ENCODE measurements at regions not wholly inside any gene's neighbourhood (a gene's known extent, or its start where the extent isn't known, plus 50 kb on each side); places are given as distances from the start of the nearest gene placed in this dataset.

DNA sequence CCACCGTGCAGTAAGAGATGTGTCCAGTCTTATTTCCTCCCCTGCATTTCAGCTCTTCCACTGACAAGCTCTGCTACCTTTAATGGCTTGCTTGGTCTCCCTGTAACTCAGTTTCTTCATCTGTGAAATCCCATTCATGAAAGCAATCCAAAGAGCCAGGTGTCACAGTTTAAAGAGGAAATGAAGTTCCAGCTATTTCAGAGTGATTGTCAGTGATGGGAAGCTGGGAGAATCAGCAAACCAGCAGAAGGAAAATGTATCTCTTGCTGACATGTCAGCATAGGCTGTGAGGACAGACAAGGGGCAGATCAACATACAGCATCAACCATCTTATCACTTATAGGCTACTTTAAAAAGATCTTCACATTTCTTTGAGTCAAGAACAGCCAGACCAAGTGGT, 445.3 kb downstream of the ADRA2A start:
- FAIRE-seq = no peak

DNA sequence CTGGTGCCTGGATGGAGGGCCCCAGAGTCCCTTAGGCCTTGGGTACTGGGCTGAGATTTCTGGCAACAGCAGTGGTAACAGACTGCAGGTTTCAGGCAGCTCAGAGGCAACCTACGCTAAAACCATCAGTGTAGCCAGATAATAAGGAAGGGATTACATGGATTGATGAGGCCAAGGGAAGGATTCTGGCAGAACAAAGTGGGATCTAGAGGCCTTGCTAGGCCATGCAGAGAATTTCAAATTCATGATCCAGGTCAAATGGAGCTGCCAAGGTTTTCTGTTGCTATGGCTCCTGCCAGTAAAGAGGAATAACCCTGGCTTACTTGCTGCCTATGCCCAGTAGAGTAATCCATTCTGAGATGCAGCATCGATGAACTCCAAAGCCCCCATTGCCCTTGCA, 445.7 kb downstream of the ADRA2A start:
- no peak for FAIRE-seq

DNA sequence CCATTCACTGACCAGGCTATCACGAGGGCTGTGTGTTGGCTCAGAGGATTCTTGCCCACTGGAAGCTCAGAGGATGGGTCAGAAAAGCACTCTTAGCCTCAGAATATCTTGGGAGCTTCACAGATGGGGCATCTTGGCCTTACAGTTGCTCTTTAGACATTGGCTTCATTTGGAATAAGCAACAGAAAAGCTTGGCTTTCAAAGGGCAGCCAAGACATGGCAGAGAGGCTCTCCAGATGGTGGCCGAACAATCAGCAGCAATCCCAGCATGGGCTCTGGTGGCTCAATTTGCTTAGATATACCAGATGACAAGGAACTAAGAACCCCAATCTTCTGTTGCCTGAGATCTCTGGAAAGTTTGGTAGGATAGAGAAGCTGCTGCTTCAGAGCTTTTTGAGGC, 446.2 kb downstream of the ADRA2A start:
- FAIRE-seq = no peak

DNA sequence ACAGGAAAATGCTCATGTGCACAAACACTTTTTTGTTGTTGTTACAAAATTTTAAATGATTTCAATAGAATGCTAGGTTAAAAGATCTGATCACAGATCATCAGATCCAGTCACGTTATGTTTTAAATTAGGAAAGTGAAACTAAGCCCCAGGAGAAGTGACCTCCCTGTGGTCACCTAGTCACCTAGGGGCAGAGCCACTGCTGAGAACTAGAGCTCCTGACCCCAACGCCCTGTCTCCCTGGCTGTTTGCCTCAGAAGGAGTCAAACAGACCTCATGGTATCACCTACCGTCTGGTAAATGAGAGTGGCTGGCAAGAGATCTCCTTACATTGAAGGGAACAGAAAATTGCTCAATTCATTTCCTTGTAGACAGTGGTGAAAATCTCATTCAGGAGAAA, 447.3 kb downstream of the ADRA2A start:
- no peak for FAIRE-seq

DNA sequence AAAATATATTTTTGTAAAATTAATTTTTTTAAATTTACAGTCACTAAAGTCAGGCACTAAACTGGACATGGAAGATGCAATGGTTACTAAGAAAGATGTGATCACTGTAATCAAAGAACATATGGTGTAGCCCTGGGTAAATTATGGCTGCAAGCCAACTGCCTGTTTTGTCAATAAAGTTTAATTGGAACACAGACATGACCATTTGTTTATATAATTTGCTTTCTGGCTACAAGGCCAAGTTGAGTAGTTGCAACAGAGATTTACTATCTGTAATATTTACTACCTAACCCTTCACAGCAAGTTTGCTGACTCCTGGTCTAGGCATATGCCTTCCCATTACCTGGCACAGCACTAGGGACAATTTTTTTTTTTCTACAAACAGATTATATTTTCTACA, 448.9 kb downstream of the ADRA2A start:
- no peak for FAIRE-seq

DNA sequence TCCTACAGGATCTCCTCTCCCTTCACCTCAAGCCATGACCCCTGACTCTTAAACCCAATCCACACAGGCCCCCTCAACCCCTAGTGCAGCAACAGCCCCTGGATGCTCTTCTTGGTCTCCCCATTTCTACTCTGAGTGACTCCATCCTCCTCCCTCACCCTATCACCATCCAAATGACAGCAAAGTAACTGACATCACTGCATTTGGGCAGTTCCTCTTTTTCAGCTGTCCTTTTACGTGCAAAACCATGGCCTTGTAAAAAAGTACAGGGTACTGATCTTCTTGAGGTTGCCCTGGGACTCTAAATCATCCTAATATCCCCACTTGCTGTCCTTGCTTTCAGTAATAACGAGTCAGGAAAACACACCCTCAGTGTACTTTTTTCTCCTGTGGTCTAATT, 454.9 kb downstream of the ADRA2A start:
- no peak for FAIRE-seq

DNA sequence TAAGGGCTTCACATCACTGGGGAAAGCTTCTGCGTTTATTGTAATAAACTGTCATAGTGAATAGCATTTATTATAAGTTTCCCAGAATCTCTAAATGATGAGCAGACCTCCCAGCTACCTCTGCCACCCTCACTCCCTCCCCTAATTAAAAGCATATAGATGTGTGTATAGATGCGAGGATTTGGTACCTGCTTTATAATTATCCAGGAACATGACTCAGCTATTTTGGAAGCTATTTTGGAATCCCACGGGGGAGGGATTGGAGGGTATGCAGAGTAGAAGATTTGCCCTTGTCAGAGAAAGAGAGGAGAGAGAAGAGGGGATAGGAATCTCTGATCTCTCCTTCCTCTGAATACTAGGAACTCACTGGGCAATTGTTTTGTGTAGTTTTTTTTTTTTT, 455.3 kb downstream of the ADRA2A start:
- no peak for FAIRE-seq

DNA sequence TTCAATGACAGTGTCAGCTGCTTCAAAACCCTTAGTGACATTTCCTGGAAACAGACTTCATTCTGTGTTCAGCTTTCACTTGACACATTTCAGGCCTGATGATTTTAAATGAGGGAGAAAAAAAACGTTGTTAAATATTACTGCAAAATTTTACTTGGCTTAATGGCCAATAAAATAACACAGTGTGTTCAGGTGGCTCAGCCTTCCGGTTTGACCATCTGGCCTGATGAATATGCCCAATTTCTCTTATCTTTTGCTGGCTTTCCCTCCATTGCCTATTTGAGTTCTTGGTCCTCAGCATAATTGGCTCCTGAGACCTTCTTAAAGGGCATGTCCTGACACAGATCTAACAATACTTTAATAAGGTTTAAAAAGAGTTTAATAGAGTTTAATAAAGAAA, 462.4 kb downstream of the ADRA2A start:
- FAIRE-seq = no peak

DNA sequence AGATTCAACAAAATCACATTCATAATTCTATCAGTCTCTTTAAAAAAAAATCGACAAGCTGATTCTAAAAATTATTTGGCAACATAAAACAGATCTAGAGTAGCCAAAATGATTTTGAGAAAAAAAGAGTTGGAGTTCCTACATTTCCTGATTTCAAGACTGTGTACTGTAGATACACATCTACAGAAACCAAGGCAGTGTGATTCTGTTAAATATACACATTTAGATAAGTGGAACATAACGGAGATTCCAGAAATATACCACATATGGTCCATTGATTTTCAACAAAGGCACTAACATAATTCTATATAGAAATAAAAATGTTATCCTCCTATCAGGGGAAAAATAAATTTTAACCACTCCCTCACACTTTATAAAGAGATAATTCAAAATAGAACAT, 467.0 kb downstream of the ADRA2A start:
- no peak for FAIRE-seq

DNA sequence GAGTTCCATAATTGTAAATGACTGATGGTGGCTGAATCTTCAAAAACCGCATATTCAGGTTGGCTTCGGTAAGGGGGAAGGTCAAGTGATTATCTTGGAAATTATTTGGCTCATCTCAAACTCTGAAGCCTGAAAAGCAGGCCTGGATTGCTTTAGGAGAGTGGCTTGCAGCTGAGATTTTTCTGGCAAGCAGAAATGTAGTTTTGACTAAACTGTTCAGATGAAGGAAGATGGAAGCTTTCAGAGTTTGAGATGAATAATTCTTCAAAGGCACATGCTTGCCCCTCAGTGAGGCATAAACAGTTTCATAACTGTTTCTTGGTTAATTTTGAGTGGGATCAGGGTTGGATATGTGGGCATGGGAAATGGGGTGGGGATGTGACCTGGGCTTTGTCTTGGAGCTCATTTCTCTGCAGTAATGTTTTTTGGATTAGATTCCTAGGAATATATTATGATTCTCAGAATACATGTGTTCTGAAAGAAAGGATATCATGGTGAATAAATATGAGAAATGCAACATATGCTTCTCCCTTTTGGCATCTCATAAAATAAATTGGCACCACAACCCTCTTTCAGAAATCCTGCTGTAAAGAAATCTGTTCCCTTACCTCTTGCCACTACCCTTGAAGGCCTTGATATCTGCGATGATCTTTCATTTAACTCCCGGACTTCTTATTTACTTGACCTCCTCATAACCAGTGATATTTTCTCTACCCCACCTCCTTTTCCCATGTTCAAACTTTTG, 469.2 kb downstream of the ADRA2A start:
- FAIRE-seq = no peak

DNA sequence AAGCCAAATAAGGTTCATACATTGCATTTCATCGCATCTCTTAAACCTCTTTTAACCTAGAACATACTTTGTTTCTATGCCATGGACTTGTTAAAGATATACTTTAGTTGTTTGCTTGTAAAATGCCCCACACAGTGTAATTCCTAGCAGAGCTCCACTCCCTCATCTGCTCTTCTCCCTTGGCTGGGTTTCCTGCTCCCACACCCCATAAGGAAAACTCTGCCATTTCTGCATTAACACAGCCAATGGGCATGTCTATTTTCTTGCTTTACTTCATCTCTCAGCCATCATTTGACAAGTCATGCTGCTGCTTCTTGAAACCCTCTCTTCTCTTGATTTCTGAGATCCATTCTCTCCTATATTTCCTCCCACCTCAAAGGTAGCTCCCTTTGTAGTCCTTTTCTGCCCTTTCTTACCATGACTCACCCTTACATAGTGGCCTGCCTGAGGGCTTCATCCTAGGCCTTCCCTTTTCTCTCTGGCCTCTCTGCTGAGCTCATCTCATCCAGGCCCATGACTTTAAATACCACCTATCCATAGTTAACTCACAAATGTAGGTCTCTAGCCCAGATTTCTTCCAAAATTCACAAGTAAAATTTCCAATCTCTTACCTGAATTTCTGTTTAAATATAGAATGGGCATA, 471.4 kb downstream of the ADRA2A start:
- no peak for FAIRE-seq

DNA sequence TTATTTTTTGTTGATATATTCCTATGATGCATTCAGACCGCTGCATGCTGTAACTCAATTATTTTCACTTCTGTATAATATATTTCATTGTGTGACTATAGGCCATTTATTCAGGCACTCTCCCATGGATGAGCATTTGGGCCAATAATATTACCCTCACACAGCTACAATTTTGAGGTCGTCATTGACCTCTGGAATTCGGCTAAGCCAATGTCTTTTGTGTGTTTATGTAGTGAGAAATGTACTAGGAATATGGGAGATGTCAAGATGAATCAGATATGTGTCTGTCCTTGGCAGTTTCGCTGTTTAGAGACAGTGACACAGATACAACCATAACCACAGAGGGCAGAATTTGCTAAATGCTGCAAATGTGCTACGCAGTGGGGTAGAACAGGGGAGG, 474.2 kb downstream of the ADRA2A start:
- FAIRE-seq = no peak

DNA sequence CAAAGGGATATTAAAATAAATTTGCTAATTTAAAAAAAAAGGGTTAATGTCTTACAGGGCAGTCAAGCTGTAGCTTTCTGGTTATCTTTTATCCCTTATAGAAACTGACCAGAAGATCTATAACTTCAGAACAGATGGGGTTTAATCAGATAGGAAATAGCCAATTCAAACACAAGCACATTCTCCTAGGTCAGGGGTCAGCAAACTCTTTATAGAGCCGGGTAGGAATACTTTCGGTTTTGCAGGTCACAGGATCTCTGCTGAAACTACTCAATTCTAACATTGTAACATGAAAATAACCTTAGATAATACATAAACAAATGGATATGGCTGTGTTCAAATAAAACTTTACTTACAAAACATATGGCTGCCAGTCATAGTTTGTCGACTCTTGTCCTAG, 479.8 kb downstream of the ADRA2A start:
- FAIRE-seq = no peak

DNA sequence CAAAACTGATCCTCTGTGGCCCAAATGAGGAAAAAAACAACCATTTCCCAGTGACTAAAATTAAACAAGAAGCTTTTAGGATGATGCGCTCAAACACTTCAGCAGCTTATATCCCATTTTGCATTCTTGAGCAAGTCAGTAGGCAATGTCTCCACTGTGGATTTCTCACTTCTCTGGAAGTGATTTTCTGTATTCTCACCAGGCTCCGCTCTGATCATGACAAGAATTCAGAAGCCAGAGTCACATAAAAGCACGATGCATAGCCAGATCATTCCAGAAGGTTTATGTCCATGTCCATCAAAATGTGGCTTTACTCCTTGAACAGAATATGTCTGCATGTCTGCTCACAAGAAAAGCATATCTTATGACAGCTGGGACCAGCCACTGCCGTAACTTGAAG, 481.4 kb downstream of the ADRA2A start:
- no peak for FAIRE-seq

DNA sequence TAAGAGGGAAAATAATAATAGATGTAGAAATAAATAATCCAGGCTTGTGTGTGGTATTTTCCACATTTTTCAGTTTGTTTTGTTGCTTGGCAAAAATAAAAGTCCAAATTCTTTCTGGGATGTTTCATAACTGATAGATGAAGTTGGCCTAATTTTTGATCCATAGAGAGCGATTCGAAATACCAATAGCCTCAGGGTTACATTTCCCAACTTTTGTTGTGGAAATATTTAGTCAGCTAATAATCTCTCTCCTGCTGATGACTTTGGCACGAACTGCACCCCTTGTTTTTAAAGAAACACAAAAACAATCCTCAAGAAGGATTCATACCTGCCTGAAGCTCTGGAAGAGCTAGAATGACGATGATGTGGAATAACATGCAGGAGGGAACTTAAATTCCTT, 483.2 kb downstream of the ADRA2A start:
- no peak for FAIRE-seq

DNA sequence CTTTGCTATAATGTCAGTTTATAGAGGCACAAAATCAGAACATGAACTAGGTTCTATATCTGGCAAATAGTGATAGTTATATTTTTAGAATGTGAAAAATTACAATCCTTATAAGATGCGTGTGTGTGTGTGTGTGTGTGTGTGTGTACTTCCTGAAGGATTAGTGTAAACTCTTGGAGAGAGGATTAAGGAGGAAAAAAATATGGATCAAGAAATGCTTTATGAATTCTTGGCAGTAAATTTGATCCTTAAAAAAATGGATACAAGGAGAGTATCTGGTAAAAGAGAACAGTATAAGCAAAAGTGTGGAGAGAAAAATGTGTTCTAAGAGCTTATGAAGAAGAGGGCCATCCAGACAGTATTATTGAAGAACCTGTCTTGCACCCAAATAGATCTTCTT, 484.3 kb downstream of the ADRA2A start:
- FAIRE-seq = no peak

DNA sequence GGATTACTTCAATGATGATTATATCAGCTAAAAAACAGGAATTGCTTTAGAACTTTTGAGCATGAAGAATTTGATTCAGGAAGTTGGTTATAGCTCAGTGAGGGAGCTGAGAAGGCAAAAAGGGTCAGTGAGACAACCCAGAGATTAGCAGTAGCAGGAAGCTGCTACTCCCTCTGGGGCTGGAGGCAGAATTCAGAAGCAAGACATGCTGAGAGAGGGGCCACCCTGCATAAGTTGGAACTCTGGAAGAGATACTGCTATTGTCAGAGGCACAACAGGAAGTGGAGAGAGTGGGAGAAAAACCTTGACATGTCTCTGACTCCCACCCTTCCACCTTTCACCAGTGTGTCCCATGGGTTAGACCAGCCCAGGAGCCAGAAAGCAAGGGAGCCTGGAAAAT, 488.7 kb downstream of the ADRA2A start:
- no peak for FAIRE-seq

DNA sequence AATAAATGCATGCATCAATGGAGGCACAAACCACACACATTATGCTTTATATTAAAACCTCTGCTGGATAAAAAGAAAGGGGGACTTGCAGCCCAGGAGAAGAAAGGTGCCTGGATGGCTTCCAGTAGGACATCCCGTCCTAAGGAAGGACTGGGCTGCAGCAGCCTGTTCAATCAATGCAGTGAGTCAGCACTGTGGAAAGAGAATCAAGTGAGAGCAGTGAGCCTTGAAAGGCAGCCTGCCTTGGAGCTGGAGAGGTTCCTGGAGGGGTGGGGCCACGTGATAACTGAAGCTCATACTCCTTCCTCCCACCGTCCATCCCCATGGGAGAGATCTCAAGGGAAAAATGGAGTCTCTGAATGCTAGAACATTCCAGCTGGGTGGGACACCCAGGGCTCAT, 501.2 kb downstream of the ADRA2A start:
- no peak for FAIRE-seq

DNA sequence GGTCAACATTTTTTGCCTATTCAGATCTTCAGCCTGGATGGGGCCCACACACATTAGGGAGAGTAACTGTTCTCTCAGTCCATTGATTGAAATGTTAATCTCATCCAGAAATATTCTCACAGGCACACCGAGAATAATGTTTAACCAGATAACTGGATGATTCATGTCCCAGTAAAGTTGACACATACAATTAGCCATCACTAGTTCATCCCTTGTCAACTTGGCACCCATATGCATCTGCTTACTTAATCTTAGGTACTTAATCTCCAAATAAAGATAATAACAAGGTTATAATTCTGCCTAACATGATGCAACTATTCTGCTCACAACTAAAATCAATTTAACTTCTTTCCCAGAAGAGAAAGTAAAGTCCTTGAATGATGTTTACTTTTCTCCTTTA, 502.6 kb downstream of the ADRA2A start:
- FAIRE-seq = no peak

DNA sequence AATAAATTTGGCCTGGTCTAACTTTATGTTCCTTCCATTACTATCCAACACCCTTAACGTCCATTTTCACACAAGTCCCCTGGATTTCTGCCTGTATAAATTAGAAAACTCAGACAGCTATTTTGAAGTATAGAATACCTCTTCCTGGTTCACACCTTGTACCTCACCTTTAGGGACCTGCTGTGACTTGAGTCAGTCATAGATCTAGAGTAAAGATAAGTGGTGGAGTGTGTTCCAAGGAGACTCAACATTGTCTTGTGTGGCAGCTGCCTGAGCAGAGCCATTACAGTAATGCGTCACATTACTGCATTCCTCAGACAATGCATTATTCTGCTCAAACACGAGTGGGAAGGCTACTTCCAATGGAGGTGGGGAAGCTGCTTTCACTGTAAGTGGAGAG, 513.9 kb downstream of the ADRA2A start:
- no peak for FAIRE-seq

DNA sequence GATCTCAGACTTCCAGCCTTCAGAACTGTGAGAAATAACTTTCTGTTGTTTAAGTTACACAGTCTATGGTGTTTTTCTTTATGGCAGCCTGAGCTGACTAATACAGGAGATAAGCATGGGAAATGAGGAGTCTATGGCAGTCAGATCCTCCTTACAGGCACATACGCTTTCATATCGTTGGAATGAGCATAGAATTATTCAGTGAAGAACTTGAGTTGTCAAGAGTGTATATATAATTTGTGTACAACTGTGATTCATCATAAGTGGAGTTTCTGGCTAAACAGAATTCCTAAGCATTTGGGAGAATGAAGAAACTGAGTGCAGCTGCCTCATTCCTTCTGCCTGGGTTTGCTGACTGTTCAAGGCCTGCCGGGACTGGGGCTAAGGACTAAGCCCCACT, 516.7 kb downstream of the ADRA2A start:
- no peak for FAIRE-seq

DNA sequence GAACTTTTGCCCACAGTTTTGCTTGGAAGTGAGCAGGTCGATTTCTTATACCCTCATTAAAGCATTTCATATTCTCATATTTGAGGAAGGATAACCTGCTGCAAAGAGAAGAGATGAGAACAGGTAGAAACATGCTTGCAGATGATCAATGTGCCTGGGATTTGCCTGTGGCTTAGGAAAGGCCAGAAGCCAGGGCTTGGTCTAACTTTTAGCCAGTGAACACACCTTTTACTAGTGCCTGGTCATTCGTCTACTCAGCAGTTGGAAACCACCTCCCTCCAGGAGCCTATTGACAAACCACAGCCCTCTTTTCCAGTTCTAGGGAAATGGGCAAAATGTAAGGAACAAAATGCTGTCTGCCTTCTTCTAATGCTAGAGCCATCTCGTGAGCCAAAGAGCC, 518.3 kb downstream of the ADRA2A start:
- FAIRE-seq = no peak

DNA sequence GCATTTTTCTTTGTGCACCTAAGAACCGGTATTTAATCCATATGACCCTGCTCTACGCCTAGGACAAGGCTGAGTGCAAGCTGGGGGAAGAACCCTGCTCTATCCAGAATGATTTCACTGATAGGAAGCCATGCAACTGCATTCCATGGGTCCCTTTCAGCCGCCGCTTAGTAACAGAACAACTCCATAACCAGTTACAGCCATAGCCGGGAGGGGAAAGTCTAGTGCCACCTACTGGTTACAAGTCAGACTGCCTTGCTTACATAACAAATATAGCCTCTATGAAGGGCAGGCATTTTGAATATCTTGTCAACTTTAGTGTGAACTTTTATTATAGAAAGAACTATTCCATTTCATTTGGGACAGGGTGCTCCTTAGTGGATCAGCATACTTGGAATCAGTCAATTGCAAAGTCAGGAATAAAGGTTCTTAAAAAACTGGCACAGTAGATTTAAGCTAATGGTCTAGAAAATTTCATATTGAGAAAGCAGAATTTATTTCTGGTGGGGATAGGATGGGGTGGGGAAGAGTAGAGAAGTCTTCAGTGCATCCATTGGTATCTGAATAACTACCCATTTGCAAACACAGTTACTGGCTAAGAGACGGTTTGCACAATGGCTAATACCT, 521.7 kb downstream of the ADRA2A start:
- no peak for FAIRE-seq

DNA sequence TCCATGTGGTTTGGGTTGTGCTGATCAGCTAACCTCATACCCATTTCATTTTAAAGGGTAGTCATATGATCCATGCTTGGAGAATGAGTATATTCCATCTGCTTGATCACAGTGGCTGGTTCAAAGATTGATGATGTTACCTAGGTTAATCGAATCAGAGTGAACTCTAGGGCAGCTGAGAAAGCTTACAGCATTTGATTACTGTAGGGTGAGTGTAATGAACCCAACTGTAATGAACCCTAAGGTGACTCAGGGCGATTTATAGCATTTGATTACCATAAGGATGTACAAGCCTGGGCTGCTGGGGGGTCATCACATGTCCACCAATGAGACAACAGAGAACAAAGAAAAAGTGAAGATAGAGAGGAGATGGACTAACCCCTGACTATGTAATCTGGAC, 523.1 kb downstream of the ADRA2A start:
- no peak for FAIRE-seq

DNA sequence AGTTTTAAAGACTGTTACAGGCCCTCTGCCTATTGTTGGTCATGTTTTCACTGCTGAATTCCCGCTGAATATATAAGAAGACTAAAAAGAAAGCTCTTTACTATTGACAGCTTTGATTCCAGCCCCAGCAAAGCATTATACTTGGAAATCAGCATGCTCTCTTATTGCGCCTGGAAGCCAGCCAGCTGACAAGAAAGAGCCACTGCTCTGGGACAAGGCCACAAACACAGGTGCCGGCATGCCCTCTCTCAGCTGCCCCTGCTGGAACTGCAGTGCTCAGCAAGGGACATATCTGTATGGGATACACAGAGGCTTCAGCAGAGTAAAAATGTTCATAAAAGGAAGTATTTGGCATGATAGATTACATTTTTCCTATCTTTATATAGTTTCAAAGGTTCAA, 523.9 kb downstream of the ADRA2A start:
- no peak for FAIRE-seq

Data from colon (tissue), 2 donors.